ENCODE measurements at regions not wholly inside any gene's neighbourhood (a gene's known extent, or its start where the extent isn't known, plus 50 kb on each side); places are given as distances from the start of the nearest gene placed in this dataset.

- Histone ChIP-seq H3K4me3 (ENCODE audit: low read depth in 1 of 2, low read length in 2 of 2) (no peak overlapping the region), H3K79me2 (ENCODE audit: insufficient read depth, low read length) (no peaks in the 10 kb centered on the region)
- no peak for ATAC-seq (ENCODE audit: insufficient read depth, low read depth)
These were observed 152.5 kb downstream of the DMRT2 start for GRCh38 chr9:1202512-1203280.

GRCh38 chr9:1207686-1208085, 157.5 kb downstream of the DMRT2 start:
- Histone ChIP-seq H3K27me3 (ENCODE audit: insufficient read depth, low read length, poor library complexity) (no peaks in the 10 kb centered on the region), H4K20me1 (ENCODE audit: insufficient read depth, low read length) (no peaks in the 10 kb centered on the region), H3K4me2 (ENCODE audit: insufficient read depth, low read length) (no peak overlapping the region), H3K4me3 (ENCODE audit: low read depth in 1 of 2, low read length in 2 of 2) (no peak overlapping the region), H3K27ac (ENCODE audit: low read length) (no peak overlapping the region), H3K9ac (ENCODE audit: low read depth, low read length) (no peak overlapping the region), H3K4me1 (ENCODE audit: insufficient read depth, low read length) (no peaks in the 10 kb centered on the region), H3K79me2 (ENCODE audit: insufficient read depth, low read length) (no peaks in the 10 kb centered on the region), H2AFZ (ENCODE audit: low read depth, low read length) (no peak overlapping the region), H3K36me3 (ENCODE audit: insufficient read depth, low read length) (no peaks in the 10 kb centered on the region), H3K9me3 (ENCODE audit: insufficient read depth, low read length, severe bottlenecking) (no peaks in the 10 kb centered on the region)
- ATAC-seq (ENCODE audit: insufficient read depth, low read depth), result no peak
- DNase-seq, result no peak
- no peak for TF ChIP-seq CTCF (IDR thresholded peaks at IDR 0.05; ENCODE audit: borderline replicate concordance, extremely low read depth, low read length, poor library complexity, severe bottlenecking)
- no peak for TF ChIP-seq EZH2 (IDR thresholded peaks at IDR 0.05; ENCODE audit: borderline replicate concordance, low read depth, low read length, severe bottlenecking)

More at GRCh38 chr9:1202512-1203280, 152.5 kb downstream of the DMRT2 start:
- Histone ChIP-seq H3K9me3 (ENCODE audit: insufficient read depth, low read length, severe bottlenecking) (no peaks in the 10 kb centered on the region), H3K36me3 (ENCODE audit: insufficient read depth, low read length) (no peaks in the 10 kb centered on the region), H3K9ac (ENCODE audit: low read depth, low read length) (no peak overlapping the region), H3K4me2 (ENCODE audit: insufficient read depth, low read length) (no peak overlapping the region), H3K27ac (ENCODE audit: low read length) (no peak overlapping the region), H4K20me1 (ENCODE audit: insufficient read depth, low read length) (no peaks in the 10 kb centered on the region), H3K4me1 (ENCODE audit: insufficient read depth, low read length) (no peaks in the 10 kb centered on the region), H2AFZ (ENCODE audit: low read depth, low read length) (no peak overlapping the region), H3K27me3 (ENCODE audit: insufficient read depth, low read length, poor library complexity) (no peaks in the 10 kb centered on the region)
- TF ChIP-seq EZH2 (IDR thresholded peaks at IDR 0.05; ENCODE audit: borderline replicate concordance, low read depth, low read length, severe bottlenecking) (no peak), CTCF (IDR thresholded peaks at IDR 0.05; ENCODE audit: borderline replicate concordance, extremely low read depth, low read length, poor library complexity, severe bottlenecking) (no peak)
- no peak for DNase-seq

DNA sequence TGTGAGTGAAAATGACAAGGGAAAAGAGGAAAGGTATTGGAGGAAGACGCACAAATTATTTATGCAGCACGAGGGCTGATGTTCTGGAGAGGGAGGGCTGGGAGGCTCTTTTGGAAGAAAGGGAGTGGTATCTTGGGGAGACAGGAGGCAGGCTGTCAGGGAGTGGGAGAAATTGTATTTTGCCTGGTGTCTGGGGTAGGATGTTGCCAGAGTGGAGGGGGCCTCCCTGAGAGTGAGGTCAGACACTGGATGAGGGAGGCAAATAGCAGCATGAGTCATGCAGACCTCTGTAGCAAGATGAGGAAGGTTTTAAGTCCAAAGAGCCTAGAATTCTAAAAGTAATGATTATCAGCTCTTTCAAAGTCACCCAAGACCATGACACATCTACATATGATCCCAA, 158.0 kb downstream of the DMRT2 start:
- TF ChIP-seq CTCF (IDR thresholded peaks at IDR 0.05; ENCODE audit: borderline replicate concordance, extremely low read depth, low read length, poor library complexity, severe bottlenecking) (no peak), EZH2 (IDR thresholded peaks at IDR 0.05; ENCODE audit: borderline replicate concordance, low read depth, low read length, severe bottlenecking) (no peak)
- no peak overlapping the region for H3K4me2 ChIP-seq (ENCODE audit: insufficient read depth, low read length)
- no peaks in the 10 kb centered on the region for H3K36me3 ChIP-seq (ENCODE audit: insufficient read depth, low read length)
- H3K4me3 ChIP-seq (ENCODE audit: low read depth in 1 of 2, low read length in 2 of 2), result no peak overlapping the region
- no peak for DNase-seq
- H3K4me1 ChIP-seq (ENCODE audit: insufficient read depth, low read length), result no peaks in the 10 kb centered on the region
- no peaks in the 10 kb centered on the region for H3K27me3 ChIP-seq (ENCODE audit: insufficient read depth, low read length, poor library complexity)
- H2AFZ ChIP-seq (ENCODE audit: low read depth, low read length), result no peak overlapping the region
- no peak overlapping the region for H3K9ac ChIP-seq (ENCODE audit: low read depth, low read length)
- H3K27ac ChIP-seq (ENCODE audit: low read length), result no peak overlapping the region
- no peaks in the 10 kb centered on the region for H3K9me3 ChIP-seq (ENCODE audit: insufficient read depth, low read length, severe bottlenecking)
- ATAC-seq (ENCODE audit: insufficient read depth, low read depth), result no peak
- H3K79me2 ChIP-seq (ENCODE audit: insufficient read depth, low read length), result no peaks in the 10 kb centered on the region
- no peaks in the 10 kb centered on the region for H4K20me1 ChIP-seq (ENCODE audit: insufficient read depth, low read length)

Data from DND-41 (cell line).